Astrocyte of the hippocampus (primary cell): ENCODE measurements at regions not wholly inside any gene's neighbourhood (a gene's known extent, or its start where the extent isn't known, plus 50 kb on each side); places are given as distances from the start of the nearest gene placed in this dataset.

Experiments
- DNase-seq: peaks from one replicate; pipeline ENCODE4 v3.0.0; 2011; ENCODE audit warnings: low read depth, low spot score

DNA sequence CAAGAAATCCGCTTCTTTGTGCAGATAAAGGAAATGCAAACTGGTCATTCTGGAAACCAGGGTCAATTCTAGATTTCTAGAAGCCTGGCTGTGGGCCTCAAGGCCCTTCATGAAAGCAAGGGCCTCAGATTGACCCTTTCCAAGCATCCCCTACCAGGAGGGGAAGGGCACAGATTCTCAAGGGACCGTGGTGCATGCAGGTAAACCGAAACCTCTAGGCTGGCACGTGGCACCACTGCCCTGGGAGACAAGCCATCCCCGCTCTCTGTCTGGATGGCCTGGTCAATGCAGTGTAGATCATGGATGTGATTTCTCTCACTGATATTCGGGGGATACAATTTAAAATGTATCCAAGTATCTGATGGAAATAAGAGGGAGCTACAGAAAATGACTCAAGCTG is 69.4 kb downstream of the TOMM20 start:
- no peak for DNase-seq

DNA sequence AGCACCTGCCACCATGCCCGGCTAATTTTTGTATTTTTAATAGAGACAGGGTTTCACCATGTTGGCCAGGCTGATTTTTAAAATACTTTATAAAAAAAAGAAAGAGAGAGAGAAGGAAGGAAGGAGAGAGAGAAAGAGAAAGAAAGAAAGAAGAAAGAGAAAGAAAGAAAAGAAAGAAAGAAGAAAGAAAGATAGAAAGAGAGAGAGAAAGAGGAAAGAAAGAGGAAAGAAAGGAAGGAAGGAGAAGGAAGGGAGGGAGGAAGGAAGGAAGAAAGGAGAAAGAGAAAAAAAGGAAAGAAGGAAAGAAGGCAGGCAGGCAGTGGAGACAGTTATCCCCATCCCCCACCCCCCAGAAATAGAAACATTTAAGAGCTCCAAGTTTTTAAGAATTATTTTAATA is 69.9 kb downstream of the TOMM20 start:
- DNase-seq: no peak

DNA sequence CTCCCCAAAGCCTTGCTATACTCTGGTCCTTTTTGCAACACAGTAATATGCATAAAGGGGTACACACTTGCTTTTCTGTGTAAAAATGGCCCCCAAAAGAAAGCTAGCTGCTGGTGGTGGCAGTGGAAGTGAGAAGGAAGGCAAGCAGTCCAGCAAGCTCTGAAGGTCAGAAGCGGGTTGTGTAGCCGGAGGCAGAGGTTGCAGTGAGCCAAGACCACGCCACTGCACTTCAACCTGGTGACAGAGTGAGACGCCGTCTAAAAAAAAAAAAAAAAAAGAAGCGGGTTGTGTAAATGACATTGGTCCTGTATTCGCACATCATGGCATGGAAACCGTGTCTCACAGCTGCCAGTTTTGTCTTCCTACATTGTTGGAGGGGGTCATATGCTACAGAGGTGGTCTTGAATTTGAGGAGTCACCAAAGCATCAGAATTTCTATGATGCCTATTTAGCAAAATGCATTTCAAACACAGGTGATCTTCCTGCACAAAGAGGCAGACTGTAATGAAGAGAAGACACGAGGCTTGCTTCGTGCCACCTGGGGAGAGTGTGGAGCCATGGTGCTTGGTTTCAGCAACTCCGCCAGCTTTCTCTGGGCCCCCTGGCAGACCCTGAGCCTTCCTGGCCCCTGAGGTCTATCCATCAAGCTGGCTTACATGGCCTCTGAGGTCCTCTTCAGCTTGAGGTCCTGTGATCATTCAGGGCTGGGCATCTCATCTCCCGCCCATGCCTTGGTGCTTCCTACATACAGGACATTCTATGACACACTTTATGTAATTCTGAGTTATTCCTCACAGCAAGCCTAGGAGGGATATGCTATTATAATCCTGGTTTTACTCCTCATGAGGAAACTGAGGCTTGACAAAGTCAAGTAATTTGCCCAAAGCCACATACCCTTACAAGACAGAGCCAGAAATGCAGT is 71.0 kb downstream of the TOMM20 start:
- DNase-seq: no peak

DNA sequence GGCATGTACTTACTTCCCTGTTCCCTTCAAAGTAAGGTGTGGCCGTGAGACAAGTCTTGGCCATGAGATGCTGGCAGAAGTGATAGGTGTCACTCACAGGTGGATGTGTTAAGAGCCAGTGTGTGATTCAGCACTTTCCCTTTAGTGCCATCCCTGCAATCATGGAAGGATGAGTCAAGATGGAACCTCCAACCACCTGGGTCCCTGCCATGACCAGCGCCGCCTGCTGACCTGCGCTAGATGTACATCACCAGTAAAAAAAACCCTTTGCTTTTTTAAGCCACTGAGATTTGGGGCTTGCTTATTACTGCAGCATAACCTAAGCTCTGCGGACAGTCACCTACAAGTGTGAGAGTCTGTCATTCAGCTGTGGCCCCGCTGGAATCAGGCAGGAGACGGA is 71.7 kb downstream of the TOMM20 start:
- no peak for DNase-seq

DNA sequence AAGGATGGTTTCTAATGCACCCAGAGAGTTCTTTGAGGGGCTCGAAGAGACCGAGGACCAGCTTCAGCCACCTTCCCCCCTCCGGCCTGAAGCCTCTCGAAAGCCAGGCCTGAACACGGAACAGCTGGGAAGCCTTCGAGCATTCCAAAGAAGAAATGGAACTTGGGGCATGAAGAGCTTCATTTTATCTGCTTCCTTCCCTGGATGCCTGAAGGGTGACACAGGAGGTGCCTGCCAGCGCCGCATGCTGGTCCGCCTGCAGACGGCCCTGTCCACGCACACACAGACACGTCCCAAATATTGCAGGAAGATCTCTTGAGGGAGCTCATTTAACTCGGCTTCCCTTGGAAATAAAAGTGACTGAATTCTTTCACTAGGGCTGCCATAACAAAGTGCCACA is 73.7 kb downstream of the TOMM20 start:
- DNase-seq: no peak

DNA sequence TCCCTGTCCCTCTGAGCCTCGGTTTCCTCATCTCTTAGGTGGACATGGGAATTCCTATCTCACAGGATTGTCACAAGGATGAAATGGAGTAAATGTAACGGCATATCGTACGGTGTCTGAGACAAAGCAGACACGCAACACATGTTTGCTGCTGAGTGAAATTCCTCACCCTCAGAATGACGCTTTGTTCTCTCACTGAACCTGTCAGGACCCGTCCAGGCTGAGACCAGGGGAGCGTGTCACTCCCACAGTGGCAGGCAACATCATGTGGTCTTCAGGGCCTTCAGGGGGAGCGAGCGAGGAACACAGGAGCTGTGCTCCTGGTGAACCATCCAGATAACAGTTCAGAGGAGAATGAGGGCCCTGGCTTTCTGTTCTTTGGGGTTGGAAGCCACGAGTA is 74.2 kb downstream of the TOMM20 start:
- no peak for DNase-seq

DNA sequence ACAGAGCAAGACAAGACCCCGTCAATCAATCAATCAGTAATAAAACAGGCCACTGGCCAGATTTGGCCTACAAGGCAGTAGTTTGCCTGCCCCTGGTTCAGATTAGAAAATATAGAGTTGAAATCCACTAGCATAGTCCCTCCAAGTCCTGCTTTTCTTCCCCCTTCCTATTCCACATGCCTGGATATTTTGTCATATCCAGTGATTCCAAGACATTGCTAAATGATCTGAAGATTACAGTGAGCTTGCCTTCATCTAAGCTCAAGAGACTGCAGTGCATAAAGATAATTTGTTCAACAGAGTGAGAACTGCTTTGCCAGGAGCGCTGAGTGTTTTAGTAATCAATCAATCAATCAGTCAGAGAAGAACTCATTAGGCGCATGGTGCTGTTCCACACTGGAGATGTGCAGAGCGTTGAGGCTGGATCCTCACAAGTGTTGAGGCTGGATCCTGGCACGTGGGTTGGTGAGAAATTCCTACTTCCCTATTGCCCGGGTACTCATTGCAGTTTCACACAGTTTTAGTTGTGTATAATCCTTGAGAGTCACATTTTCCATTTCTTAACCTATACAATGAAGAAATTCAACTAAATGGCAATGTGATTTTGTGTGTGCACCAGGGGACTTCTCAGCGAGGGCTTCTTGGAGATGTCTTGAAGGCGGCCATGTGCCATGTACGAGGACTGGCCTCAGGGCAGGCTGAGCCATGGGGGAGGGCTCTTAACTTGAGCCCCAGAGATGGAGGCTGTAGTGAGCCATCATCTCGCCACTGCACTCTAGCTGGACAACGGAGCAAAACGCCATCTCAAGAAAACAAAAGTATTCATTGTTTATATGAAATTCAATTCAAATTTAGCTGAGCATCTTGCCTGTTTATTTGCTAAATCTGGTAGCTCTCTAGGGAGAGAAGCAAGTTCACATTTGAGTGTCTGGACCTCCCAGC is 76.3 kb downstream of the TOMM20 start:
- no peak for DNase-seq

DNA sequence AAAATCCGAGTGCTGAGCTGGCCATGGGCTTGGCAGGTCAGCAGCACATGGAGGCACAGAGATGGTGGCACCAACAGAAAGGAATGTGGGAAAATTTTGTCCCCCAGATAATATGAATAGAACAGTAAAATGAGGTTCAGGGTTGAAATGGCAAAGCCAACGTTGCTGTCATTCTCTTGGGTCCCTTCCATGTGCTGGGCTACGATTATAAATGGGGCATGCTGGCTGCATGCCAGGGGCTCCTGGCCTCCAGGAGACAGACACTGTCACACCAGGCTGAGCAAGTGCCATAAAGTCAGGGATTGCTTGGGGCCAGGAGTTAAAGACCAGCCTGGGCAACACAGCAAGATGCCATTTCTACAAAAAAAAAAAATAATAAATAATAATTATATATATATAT is 77.1 kb downstream of the TOMM20 start:
- no peak for DNase-seq

DNA sequence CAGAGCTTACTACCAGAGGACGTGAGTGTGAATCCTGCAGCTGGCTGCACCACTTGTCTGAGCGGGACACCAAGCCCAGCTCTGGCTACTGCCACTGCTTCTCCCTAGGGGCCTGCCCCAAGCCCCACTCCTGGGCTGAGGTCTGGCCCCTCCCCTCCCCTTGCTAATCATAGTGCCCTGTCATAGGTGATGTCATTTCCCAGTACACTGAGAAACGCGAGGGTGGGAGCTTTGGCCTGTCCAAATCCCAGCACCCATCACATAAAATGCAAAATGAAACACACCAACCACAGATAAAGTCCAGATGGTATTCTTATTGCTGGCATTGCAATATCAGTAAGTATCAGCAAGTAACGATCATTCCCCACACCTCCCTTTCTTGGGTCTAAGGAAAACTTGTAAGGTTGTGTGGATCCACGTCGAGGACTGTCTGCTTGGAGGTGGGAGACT is 77.7 kb downstream of the TOMM20 start:
- DNase-seq: peak; percentile 37

DNA sequence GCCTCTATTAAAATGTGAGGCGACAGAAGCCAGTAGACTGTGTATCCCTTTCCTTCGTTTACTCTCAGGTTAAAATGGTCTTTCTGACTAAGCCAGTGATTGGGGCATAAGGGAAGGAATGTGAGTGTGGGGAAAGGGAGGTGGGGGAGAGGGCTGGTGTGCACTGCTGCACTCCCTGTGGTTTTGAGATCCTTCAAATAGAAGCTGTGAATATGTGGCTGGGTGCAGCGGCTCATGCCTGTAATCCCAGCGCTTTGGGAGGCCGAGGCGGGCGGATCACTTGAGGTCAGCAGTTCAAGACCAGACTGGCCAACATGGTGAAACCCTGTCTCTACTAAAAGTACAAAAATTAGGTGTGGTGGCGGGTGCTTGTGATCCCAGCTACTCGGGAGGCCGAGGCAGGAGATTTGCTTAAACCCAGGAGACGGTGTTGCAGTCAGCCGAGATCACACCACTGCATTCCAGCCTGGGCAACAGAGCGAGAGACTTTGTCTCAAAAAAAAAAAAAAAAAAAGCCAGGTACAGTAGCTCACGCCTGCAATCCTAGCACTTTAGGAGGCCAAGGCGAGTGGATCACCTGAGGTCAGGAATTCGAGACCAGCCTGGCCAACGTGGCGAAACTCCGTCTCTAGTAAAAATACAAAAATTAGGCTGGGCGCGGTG is 78.8 kb downstream of the TOMM20 start:
- DNase-seq: peak; percentile 92

DNA sequence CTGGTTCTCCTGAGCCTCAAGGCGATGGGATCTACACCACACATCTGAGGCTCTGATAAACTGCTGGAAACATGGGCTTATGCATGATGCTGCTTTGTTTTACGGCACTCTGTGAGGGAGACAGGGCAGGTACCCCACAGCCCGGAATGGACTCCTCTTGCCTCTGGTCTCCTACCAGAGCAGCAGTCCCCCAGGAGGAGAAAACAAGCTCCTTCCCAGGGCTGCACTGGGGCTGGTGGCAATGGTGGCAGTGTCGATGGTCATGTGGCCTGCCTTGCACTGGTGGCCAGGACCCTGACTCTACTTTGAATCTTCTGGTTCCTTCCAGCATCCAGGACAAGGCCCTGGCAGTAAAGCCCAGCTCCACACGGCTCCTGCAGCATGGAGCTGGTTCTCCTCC is 79.4 kb downstream of the TOMM20 start:
- no peak for DNase-seq

DNA sequence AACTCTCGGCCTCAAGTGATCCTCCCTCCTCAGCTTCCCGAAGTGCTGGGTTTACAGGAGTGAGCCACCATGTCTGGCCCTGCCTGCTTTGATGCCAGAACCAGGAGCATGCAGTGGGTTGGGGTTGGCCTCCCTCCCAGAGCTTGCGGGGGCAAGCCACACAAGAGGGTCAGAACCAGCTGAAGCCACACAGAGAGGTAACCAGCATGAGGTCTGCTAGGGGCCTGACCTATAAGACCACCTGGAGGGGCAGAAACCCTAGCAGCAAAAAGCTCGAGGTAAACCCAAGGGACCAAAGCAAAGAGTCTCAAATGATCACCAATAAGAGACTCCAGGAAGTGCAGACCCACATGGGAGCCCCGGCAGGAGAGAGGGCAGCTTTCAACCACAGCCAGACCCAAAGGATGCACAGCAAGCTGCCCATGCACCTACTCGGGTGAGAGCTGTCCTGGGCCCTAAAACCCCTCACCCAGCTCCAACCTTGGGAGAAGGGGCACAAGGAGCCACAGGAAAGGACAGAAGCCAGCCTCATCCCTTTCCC is 81.2 kb downstream of the TOMM20 start:
- DNase-seq: no peak

DNA sequence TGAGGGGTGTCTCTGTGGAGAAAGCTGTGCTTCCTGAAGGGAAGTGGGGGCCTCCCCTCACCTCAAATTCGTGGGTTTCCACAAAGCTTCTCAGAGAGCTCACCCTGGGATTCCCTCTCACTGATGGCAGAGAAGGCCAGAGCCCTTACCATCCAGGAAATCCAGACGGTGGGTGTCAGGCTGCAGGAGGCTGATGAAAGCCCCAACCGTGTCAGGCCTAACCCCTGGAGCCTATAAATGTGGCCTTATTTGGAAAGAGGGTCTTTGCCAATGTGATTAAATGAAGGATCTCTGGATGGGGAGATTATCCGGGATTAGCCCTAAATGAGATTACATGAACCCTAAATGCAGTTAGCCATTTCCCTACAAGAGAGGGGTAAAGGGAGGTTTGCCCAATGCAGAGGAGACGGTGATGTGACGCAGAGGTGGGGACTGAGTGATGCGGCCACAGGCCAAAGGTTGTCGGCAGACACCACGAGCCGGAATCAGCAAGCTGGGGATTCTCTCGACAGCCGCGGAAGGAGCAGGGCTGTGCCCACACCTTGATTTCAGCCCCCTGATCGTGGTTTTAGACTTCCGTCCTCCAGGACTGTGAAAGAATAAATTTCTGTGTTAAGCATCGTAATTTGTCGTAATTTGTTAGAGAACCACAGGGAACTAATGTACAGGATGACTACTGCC is 82.6 kb downstream of the TOMM20 start:
- no peak for DNase-seq

DNA sequence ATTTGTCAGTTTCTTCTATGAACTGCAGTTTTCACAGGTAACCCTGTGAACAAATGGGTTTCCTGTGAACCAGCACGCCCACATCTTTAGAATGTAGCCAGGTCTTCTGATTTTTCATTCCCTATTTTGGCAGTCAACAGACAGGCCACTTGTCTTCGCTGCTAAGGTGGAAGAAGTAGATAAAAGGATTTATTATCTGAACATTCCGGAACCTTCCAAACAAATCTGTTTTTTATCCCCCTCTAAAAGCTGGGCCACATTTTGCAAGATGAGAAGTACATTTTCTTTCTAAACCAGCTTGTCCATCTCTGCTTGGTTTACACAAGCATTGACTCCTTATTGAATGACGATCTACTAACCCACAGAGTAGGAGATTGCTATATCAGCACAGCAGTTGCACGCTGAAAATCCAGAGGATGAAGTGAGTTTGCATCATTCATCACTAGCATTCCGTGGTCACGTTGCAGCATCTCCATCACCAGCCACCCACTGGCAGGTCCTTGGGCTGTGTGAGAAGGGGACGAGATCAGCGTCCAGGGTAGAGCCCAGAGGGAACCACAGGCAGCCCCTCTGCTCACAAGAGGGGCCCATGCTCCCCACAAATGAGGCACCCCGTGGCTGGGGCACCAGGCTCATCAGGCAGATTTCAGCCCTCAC is 83.5 kb downstream of the TOMM20 start:
- DNase-seq: no peak

DNA sequence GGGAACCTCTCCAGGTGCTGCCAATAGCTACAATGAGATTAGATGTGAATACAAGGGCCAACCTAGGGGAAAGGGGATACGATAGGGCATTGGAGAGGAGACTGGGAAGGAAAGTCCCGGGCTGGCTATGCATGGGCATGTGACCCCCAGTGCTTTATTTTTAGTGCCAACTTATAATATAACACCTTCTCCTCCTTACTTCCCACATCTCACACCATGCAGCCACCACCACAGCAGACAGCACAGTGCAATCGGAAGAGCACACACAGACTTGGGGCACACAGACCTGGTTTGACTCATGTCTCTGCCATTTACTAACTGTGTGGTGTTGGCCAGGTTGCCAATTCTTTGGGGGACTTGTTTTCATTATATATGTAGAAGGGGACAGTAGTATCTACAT is 85.4 kb downstream of the TOMM20 start:
- no peak for DNase-seq

DNA sequence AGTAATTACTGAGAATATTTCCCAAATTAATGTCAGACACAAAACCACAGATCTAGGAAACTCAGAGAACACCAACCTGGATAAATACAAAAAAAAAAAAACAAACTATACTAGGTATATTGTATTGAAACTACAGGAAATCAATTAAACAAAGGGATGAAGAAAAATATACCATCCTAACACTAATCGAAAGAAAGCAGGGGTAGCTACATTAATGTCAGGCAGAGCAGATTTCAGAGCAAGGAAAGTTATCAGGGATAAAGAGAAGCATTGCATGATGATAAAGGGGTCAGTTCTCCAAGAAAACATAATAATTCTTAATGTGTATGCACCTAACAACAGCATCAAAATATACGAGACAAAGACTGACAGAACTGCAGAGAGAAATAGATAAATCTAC is 89.9 kb downstream of the TOMM20 start:
- DNase-seq: no peak

DNA sequence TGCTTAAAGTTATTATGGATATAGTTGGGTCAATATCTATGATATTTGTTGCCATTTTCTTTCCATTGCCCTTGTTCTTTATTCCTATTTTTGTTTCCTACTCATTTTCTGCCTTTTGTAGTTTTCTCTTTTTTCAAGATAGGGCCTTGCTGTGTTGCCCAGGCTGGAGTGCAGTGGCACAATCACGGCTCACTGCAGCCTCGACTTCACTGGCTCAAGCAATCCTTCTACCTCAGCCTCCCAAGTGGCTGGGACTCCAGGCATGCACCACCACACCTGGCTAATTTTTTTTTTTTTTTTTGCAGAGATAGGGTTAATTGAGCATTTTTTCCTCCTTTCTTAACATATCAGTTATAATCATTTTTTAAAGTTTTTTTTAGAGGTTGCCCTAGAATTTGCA is 92.7 kb downstream of the TOMM20 start:
- DNase-seq: no peak

DNA sequence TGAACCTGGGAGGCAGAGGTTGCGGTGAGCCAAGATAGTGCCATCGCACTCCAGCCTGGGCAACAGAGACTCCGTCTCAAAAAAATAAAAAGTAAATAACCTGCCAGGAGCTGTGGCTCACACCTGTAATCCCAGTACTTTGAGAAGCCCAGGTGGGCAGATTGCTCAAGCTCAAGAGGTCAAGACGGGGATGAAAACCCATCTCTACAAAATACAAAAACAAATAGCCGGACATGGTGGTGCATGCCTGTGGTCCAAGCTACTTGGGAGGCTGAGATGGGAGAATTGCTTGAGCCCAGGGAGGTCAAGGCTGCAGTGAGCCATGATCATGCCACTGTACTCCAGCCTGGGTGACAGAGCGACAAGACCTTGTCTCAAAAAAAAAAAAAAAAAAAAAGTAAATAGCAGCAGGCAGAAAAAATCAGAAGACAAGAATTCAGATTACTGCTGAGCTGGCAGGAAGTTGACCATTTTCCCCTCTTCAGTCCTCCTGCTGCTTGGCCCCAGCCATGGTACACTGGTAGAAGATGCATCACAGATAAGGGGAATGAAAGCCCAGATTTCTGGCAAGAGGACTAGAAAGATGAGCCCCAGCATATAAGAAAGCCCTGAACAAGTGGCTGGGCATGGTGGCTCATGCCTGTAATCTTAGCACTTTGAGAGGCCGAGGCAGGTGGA is 97.6 kb downstream of the TOMM20 start:
- DNase-seq: no peak

DNA sequence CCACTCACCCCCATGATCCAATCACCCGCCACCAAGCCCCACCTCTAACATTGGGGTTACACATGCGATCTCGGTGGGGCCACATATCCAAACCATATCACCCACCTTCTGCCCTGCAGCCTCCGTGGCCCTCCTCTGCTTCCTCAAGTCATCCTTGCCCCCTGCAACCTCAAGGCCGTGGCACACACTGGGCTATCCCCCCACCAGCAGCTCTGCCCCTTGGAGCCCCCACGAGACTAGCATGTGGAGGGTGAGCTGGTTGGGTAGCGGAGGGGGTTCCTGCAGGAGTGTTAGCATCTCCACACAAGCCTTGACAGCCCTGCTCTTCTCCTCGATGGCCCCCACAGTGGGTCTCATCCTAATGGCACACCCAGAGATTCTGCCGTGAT is 100.8 kb downstream of the TOMM20 start:
- no peak for DNase-seq
